ENCODE measurements at regions not wholly inside any gene's neighbourhood (a gene's known extent, or its start where the extent isn't known, plus 50 kb on each side); places are given as distances from the start of the nearest gene placed in this dataset.
"Not testable (repeated sequence)": the region's sequence is repeated elsewhere in the genome, so short reads cannot be mapped to it uniquely, and the experiment has no call there.

GRCh38 chr6:125453516-125453915, 151.7 kb upstream of the HDDC2 start:
- H3K27ac ChIP-seq (ENCODE audit: low read depth in 2 of 2, low read length in 2 of 2) = no peak overlapping the region
- H3K27me3 ChIP-seq (ENCODE audit: control insufficient read depth in 2 of 2, insufficient read depth in 2 of 2, low read length in 2 of 2) = no peaks in the 10 kb centered on the region
- H3K36me3 ChIP-seq (ENCODE audit: control insufficient read depth in 2 of 2, insufficient read depth in 2 of 2, low read length in 2 of 2) = no peaks in the 10 kb centered on the region
- no peak overlapping the region for H3K9ac ChIP-seq (ENCODE audit: low read depth in 1 of 2, low read length in 2 of 2)
- peaks cover 0 to 3% of the 10 kb centered on the region in 2 donors for H3K9me3 ChIP-seq (ENCODE audit: control insufficient read depth in 2 of 2, low read length in 2 of 2)
- no peak overlapping the region for H3K4me3 ChIP-seq (ENCODE audit: low read length in 2 of 2)
- no peaks in the 10 kb centered on the region for H3K4me1 ChIP-seq (ENCODE audit: control insufficient read depth in 2 of 2, insufficient read depth in 2 of 2, low read length in 2 of 2)

- Histone ChIP-seq H3K4me1 (ENCODE audit: control insufficient read depth in 2 of 2, insufficient read depth in 2 of 2, low read length in 2 of 2) (no peaks in the 10 kb centered on the region), H3K9ac (ENCODE audit: low read depth in 1 of 2, low read length in 2 of 2) (no peak overlapping the region)
Observed at GRCh38 chr6:125454351-125454750, 152.6 kb upstream of the HDDC2 start.

GRCh38 chr6:125458493-125458892, 156.7 kb upstream of the HDDC2 start:
- not testable (repeated sequence) for H3K27me3 ChIP-seq (ENCODE audit: control insufficient read depth in 2 of 2, insufficient read depth in 2 of 2, low read length in 2 of 2); H3K4me3 ChIP-seq (ENCODE audit: low read length in 2 of 2); H3K9me3 ChIP-seq (ENCODE audit: control insufficient read depth in 2 of 2, low read length in 2 of 2); H3K9ac ChIP-seq (ENCODE audit: low read depth in 1 of 2, low read length in 2 of 2); H3K27ac ChIP-seq (ENCODE audit: low read depth in 2 of 2, low read length in 2 of 2); H3K4me1 ChIP-seq (ENCODE audit: control insufficient read depth in 2 of 2, insufficient read depth in 2 of 2, low read length in 2 of 2); H3K36me3 ChIP-seq (ENCODE audit: control insufficient read depth in 2 of 2, insufficient read depth in 2 of 2, low read length in 2 of 2)

More at GRCh38 chr6:125454351-125454750, 152.6 kb upstream of the HDDC2 start:
- Histone ChIP-seq H3K36me3 (ENCODE audit: control insufficient read depth in 2 of 2, insufficient read depth in 2 of 2, low read length in 2 of 2) (no peaks in the 10 kb centered on the region), H3K27ac (ENCODE audit: low read depth in 2 of 2, low read length in 2 of 2) (no peak overlapping the region), H3K27me3 (ENCODE audit: control insufficient read depth in 2 of 2, insufficient read depth in 2 of 2, low read length in 2 of 2) (no peaks in the 10 kb centered on the region), H3K9me3 (ENCODE audit: control insufficient read depth in 2 of 2, low read length in 2 of 2) (peaks cover 0 to 3% of the 10 kb centered on the region in 2 donors), H3K4me3 (ENCODE audit: low read length in 2 of 2) (no peak overlapping the region)

- H3K4me3 ChIP-seq (ENCODE audit: low read length in 2 of 2); H3K9me3 ChIP-seq (ENCODE audit: control insufficient read depth in 2 of 2, low read length in 2 of 2); H3K4me1 ChIP-seq (ENCODE audit: control insufficient read depth in 2 of 2, insufficient read depth in 2 of 2, low read length in 2 of 2); H3K27ac ChIP-seq (ENCODE audit: low read depth in 2 of 2, low read length in 2 of 2); H3K27me3 ChIP-seq (ENCODE audit: control insufficient read depth in 2 of 2, insufficient read depth in 2 of 2, low read length in 2 of 2); H3K9ac ChIP-seq (ENCODE audit: low read depth in 1 of 2, low read length in 2 of 2); H3K36me3 ChIP-seq (ENCODE audit: control insufficient read depth in 2 of 2, insufficient read depth in 2 of 2, low read length in 2 of 2): not testable (repeated sequence)
Observed at GRCh38 chr6:125465332-125465731, 163.6 kb upstream of the HDDC2 start.

- H3K4me1 ChIP-seq (ENCODE audit: control insufficient read depth in 2 of 2, insufficient read depth in 2 of 2, low read length in 2 of 2) = no peaks in the 10 kb centered on the region
- no peaks in the 10 kb centered on the region for H3K9me3 ChIP-seq (ENCODE audit: control insufficient read depth in 2 of 2, low read length in 2 of 2)
- no peaks in the 10 kb centered on the region for H3K27me3 ChIP-seq (ENCODE audit: control insufficient read depth in 2 of 2, insufficient read depth in 2 of 2, low read length in 2 of 2)
- H3K36me3 ChIP-seq (ENCODE audit: control insufficient read depth in 2 of 2, insufficient read depth in 2 of 2, low read length in 2 of 2) = no peaks in the 10 kb centered on the region
- no peak overlapping the region for H3K4me3 ChIP-seq (ENCODE audit: low read length in 2 of 2)
- H3K27ac ChIP-seq (ENCODE audit: low read depth in 2 of 2, low read length in 2 of 2) = no peak overlapping the region
- H3K9ac ChIP-seq (ENCODE audit: low read depth in 1 of 2, low read length in 2 of 2) = no peak overlapping the region
Observed at GRCh38 chr6:125469915-125470314, 168.1 kb upstream of the HDDC2 start.

- no peaks in the 10 kb centered on the region for H3K27me3 ChIP-seq (ENCODE audit: control insufficient read depth in 2 of 2, insufficient read depth in 2 of 2, low read length in 2 of 2)
- no peak overlapping the region for H3K9ac ChIP-seq (ENCODE audit: low read depth in 1 of 2, low read length in 2 of 2)
- H3K9me3 ChIP-seq (ENCODE audit: control insufficient read depth in 2 of 2, low read length in 2 of 2) = no peaks in the 10 kb centered on the region
- H3K27ac ChIP-seq (ENCODE audit: low read depth in 2 of 2, low read length in 2 of 2) = no peak overlapping the region
- no peaks in the 10 kb centered on the region for H3K4me1 ChIP-seq (ENCODE audit: control insufficient read depth in 2 of 2, insufficient read depth in 2 of 2, low read length in 2 of 2)
- H3K36me3 ChIP-seq (ENCODE audit: control insufficient read depth in 2 of 2, insufficient read depth in 2 of 2, low read length in 2 of 2) = no peaks in the 10 kb centered on the region
- no peak overlapping the region for H3K4me3 ChIP-seq (ENCODE audit: low read length in 2 of 2)
Observed at GRCh38 chr6:125471667-125472066, 169.9 kb upstream of the HDDC2 start.

GRCh38 chr6:125474061-125474460, 172.3 kb upstream of the HDDC2 start:
- H3K9ac ChIP-seq (ENCODE audit: low read depth in 1 of 2, low read length in 2 of 2) = no peak overlapping the region
- H3K9me3 ChIP-seq (ENCODE audit: control insufficient read depth in 2 of 2, low read length in 2 of 2) = no peaks in the 10 kb centered on the region
- H3K36me3 ChIP-seq (ENCODE audit: control insufficient read depth in 2 of 2, insufficient read depth in 2 of 2, low read length in 2 of 2) = no peaks in the 10 kb centered on the region
- no peaks in the 10 kb centered on the region for H3K27me3 ChIP-seq (ENCODE audit: control insufficient read depth in 2 of 2, insufficient read depth in 2 of 2, low read length in 2 of 2)
- no peaks in the 10 kb centered on the region for H3K4me1 ChIP-seq (ENCODE audit: control insufficient read depth in 2 of 2, insufficient read depth in 2 of 2, low read length in 2 of 2)
- no peak overlapping the region for H3K27ac ChIP-seq (ENCODE audit: low read depth in 2 of 2, low read length in 2 of 2)
- H3K4me3 ChIP-seq (ENCODE audit: low read length in 2 of 2) = no peak overlapping the region

GRCh38 chr6:125477156-125477555, 175.4 kb upstream of the HDDC2 start:
- H3K9ac ChIP-seq (ENCODE audit: low read depth in 1 of 2, low read length in 2 of 2) = no peak overlapping the region
- no peaks in the 10 kb centered on the region for H3K36me3 ChIP-seq (ENCODE audit: control insufficient read depth in 2 of 2, insufficient read depth in 2 of 2, low read length in 2 of 2)
- no peaks in the 10 kb centered on the region for H3K27me3 ChIP-seq (ENCODE audit: control insufficient read depth in 2 of 2, insufficient read depth in 2 of 2, low read length in 2 of 2)
- no peaks in the 10 kb centered on the region for H3K9me3 ChIP-seq (ENCODE audit: control insufficient read depth in 2 of 2, low read length in 2 of 2)
- no peaks in the 10 kb centered on the region for H3K4me1 ChIP-seq (ENCODE audit: control insufficient read depth in 2 of 2, insufficient read depth in 2 of 2, low read length in 2 of 2)
- no peak overlapping the region for H3K27ac ChIP-seq (ENCODE audit: low read depth in 2 of 2, low read length in 2 of 2)
- no peak overlapping the region for H3K4me3 ChIP-seq (ENCODE audit: low read length in 2 of 2)

- Histone ChIP-seq H3K9me3 (ENCODE audit: control insufficient read depth in 2 of 2, low read length in 2 of 2) (no peaks in the 10 kb centered on the region), H3K27ac (ENCODE audit: low read depth in 2 of 2, low read length in 2 of 2) (no peak overlapping the region), H3K36me3 (ENCODE audit: control insufficient read depth in 2 of 2, insufficient read depth in 2 of 2, low read length in 2 of 2) (no peaks in the 10 kb centered on the region), H3K4me3 (ENCODE audit: low read length in 2 of 2) (no peak overlapping the region), H3K4me1 (ENCODE audit: control insufficient read depth in 2 of 2, insufficient read depth in 2 of 2, low read length in 2 of 2) (no peaks in the 10 kb centered on the region), H3K9ac (ENCODE audit: low read depth in 1 of 2, low read length in 2 of 2) (no peak overlapping the region), H3K27me3 (ENCODE audit: control insufficient read depth in 2 of 2, insufficient read depth in 2 of 2, low read length in 2 of 2) (no peaks in the 10 kb centered on the region)
Observed at GRCh38 chr6:125477844-125478243, 176.1 kb upstream of the HDDC2 start.

- Histone ChIP-seq H3K36me3 (ENCODE audit: control insufficient read depth in 2 of 2, insufficient read depth in 2 of 2, low read length in 2 of 2) (no peaks in the 10 kb centered on the region), H3K27me3 (ENCODE audit: control insufficient read depth in 2 of 2, insufficient read depth in 2 of 2, low read length in 2 of 2) (no peaks in the 10 kb centered on the region), H3K4me1 (ENCODE audit: control insufficient read depth in 2 of 2, insufficient read depth in 2 of 2, low read length in 2 of 2) (no peaks in the 10 kb centered on the region), H3K9ac (ENCODE audit: low read depth in 1 of 2, low read length in 2 of 2) (no peak overlapping the region), H3K27ac (ENCODE audit: low read depth in 2 of 2, low read length in 2 of 2) (no peak overlapping the region), H3K4me3 (ENCODE audit: low read length in 2 of 2) (no peak overlapping the region), H3K9me3 (ENCODE audit: control insufficient read depth in 2 of 2, low read length in 2 of 2) (no peaks in the 10 kb centered on the region)
Observed at GRCh38 chr6:125480146-125480545, 178.4 kb upstream of the HDDC2 start.

GRCh38 chr6:125480571-125480970, 178.8 kb upstream of the HDDC2 start:
- H3K9ac ChIP-seq (ENCODE audit: low read depth in 1 of 2, low read length in 2 of 2) = no peak overlapping the region

More at GRCh38 chr6:125480571-125480970, 178.8 kb upstream of the HDDC2 start:
- H3K27ac ChIP-seq (ENCODE audit: low read depth in 2 of 2, low read length in 2 of 2) = no peak overlapping the region
- no peak overlapping the region for H3K4me3 ChIP-seq (ENCODE audit: low read length in 2 of 2)
- no peaks in the 10 kb centered on the region for H3K36me3 ChIP-seq (ENCODE audit: control insufficient read depth in 2 of 2, insufficient read depth in 2 of 2, low read length in 2 of 2)
- no peaks in the 10 kb centered on the region for H3K9me3 ChIP-seq (ENCODE audit: control insufficient read depth in 2 of 2, low read length in 2 of 2)
- H3K4me1 ChIP-seq (ENCODE audit: control insufficient read depth in 2 of 2, insufficient read depth in 2 of 2, low read length in 2 of 2) = no peaks in the 10 kb centered on the region
- H3K27me3 ChIP-seq (ENCODE audit: control insufficient read depth in 2 of 2, insufficient read depth in 2 of 2, low read length in 2 of 2) = no peaks in the 10 kb centered on the region

Data from mucosa of rectum (tissue), 2 donors.